ENCODE measurements at regions not wholly inside any gene's neighbourhood (a gene's known extent, or its start where the extent isn't known, plus 50 kb on each side); places are given as distances from the start of the nearest gene placed in this dataset.

GRCh38 chr5:62112689-62113228 is 193.2 kb upstream of the KIF2A start:
- DNase-seq (ENCODE audit: low spot score) = no peak

- no peak for DNase-seq (ENCODE audit: low spot score)
These were observed 191.0 kb upstream of the KIF2A start for GRCh38 chr5:62115014-62115413.

- no peak for DNase-seq (ENCODE audit: low spot score)
These were observed 181.7 kb upstream of the KIF2A start for GRCh38 chr5:62124266-62124665.

- DNase-seq (ENCODE audit: low spot score) = no peak
These were observed 179.9 kb upstream of the KIF2A start for GRCh38 chr5:62126090-62126489.

- no peak for DNase-seq (ENCODE audit: low spot score)
These were observed 178.8 kb upstream of the KIF2A start for GRCh38 chr5:62127098-62127736.

GRCh38 chr5:62130107-62130506 is 175.9 kb upstream of the KIF2A start:
- DNase-seq (ENCODE audit: low spot score) = no peak

- DNase-seq (ENCODE audit: low spot score) = no peak
These were observed 173.7 kb upstream of the KIF2A start for GRCh38 chr5:62132276-62132675.

GRCh38 chr5:62133426-62133825 is 172.6 kb upstream of the KIF2A start:
- DNase-seq (ENCODE audit: low spot score) = no peak

GRCh38 chr5:62134811-62135210 is 171.2 kb upstream of the KIF2A start:
- DNase-seq (ENCODE audit: low spot score) = no peak

GRCh38 chr5:62137628-62138027 is 168.4 kb upstream of the KIF2A start:
- DNase-seq (ENCODE audit: low spot score) = no peak

GRCh38 chr5:62138607-62139006 is 167.4 kb upstream of the KIF2A start:
- DNase-seq (ENCODE audit: low spot score) = no peak

GRCh38 chr5:62139741-62140140 is 166.3 kb upstream of the KIF2A start:
- no peak for DNase-seq (ENCODE audit: low spot score)

GRCh38 chr5:62142351-62142750 is 163.7 kb upstream of the KIF2A start:
- DNase-seq (ENCODE audit: low spot score) = peak; percentile 42

- DNase-seq (ENCODE audit: low spot score) = peak; percentile 64
These were observed 162.5 kb upstream of the KIF2A start for GRCh38 chr5:62143268-62144229.

- peak; percentile 43 for DNase-seq (ENCODE audit: low spot score)
These were observed 161.5 kb upstream of the KIF2A start for GRCh38 chr5:62144401-62145022.

- no peak for DNase-seq (ENCODE audit: low spot score)
These were observed 156.1 kb upstream of the KIF2A start for GRCh38 chr5:62149879-62150278.

GRCh38 chr5:62152394-62153087 is 153.5 kb upstream of the KIF2A start:
- peak; percentile 71 for DNase-seq (ENCODE audit: low spot score)

GRCh38 chr5:62154758-62155157 is 151.2 kb upstream of the KIF2A start:
- no peak for DNase-seq (ENCODE audit: low spot score)

- DNase-seq (ENCODE audit: low spot score) = no peak
These were observed 150.0 kb upstream of the KIF2A start for GRCh38 chr5:62155988-62156387.

- DNase-seq (ENCODE audit: low spot score) = no peak
These were observed 138.4 kb upstream of the KIF2A start for GRCh38 chr5:62167561-62168057.

GRCh38 chr5:62168506-62169281 is 137.3 kb upstream of the KIF2A start:
- no peak for DNase-seq (ENCODE audit: low spot score)
